ENCODE measurements at regions not wholly inside any gene's neighbourhood (a gene's known extent, or its start where the extent isn't known, plus 50 kb on each side); places are given as distances from the start of the nearest gene placed in this dataset.

GRCh38 chr6:134520181-134521115 lies 202.5 kb upstream of the SGK1 start:
- TF ChIP-seq CTCF (conservative IDR thresholded peaks at IDR 0.05 in 1 of 2, IDR thresholded peaks at IDR 0.05 in 1 of 2; ENCODE audit: low read depth in 1 of 2, low read length in 2 of 2) (no peak), EZH2 (IDR thresholded peaks at IDR 0.05; ENCODE audit: low read length, missing control alignments) (no peak)
